GM12801 (cell line): ENCODE measurements at regions not wholly inside any gene's neighbourhood (a gene's known extent, or its start where the extent isn't known, plus 50 kb on each side); places are given as distances from the start of the nearest gene placed in this dataset.

Experiments
- TF ChIP-seq, protein P1 (sequence below): IDR thresholded peaks from one replicate; pipeline ENCODE4 v1.5.1; 2011; ENCODE audit warnings: control low read depth; ENCODE audit not compliant: insufficient read length; ENCODE audit errors: extremely low read depth

DNA sequence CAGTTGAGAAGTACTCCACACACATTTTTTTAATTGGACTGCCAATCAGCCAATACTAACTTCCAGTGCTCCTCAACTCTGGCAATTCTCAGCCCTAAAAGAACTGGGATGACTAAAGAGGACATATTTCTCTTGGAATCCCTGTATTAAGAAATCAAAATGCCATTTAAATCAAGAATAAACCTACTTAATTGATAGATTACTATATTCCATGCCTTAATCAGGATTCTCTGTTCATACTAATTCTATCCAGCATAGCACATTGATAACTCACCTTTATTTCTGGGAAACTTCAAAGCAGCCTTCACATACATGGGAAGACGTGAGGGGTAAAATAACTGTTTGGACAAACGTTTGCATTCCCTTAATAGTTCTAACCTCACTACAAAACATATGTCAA is 93.0 kb upstream of the DKK2 start:
- TF ChIP-seq, protein P1, sequence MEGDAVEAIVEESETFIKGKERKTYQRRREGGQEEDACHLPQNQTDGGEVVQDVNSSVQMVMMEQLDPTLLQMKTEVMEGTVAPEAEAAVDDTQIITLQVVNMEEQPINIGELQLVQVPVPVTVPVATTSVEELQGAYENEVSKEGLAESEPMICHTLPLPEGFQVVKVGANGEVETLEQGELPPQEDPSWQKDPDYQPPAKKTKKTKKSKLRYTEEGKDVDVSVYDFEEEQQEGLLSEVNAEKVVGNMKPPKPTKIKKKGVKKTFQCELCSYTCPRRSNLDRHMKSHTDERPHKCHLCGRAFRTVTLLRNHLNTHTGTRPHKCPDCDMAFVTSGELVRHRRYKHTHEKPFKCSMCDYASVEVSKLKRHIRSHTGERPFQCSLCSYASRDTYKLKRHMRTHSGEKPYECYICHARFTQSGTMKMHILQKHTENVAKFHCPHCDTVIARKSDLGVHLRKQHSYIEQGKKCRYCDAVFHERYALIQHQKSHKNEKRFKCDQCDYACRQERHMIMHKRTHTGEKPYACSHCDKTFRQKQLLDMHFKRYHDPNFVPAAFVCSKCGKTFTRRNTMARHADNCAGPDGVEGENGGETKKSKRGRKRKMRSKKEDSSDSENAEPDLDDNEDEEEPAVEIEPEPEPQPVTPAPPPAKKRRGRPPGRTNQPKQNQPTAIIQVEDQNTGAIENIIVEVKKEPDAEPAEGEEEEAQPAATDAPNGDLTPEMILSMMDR, result no peak

DNA sequence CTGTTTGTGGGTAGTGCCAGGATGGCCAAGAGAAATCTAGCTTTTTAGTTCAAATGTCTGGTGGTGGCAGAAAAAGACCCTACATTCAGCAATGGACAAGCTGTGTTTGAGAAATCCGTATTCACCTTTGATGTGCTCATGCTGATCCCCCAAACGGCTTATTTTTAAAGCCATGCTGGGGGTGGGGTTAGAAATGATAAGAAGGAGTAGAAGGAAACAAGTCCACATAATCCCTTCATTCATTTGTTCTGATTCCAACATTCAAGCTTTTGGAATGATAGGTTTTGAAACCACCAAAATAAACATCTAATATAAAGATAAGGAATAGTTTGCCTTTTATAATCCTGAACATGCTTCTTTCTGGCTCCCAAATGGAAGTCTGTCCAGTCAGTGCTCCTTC is 92.0 kb upstream of the DKK2 start:
- TF ChIP-seq, protein P1, result no peak

DNA sequence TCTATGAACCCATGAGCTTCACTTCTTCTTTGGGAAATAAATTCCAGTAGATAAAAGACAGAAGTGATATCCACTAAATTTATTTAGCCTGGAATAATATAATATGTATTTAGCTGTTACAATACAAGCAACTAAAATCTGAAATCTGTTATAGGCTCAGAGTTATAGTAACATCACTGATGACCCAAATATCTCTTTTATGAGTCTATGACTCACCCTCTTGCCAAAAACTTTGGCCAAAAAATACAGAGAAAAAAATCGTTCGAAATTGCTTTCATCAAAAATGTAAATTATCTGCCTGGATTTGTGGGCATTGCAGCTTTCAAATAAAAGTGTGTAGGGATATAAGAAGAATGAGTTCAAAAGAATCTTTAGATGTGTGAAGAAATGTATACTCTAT is 89.4 kb upstream of the DKK2 start:
- TF ChIP-seq, protein P1, result no peak

DNA sequence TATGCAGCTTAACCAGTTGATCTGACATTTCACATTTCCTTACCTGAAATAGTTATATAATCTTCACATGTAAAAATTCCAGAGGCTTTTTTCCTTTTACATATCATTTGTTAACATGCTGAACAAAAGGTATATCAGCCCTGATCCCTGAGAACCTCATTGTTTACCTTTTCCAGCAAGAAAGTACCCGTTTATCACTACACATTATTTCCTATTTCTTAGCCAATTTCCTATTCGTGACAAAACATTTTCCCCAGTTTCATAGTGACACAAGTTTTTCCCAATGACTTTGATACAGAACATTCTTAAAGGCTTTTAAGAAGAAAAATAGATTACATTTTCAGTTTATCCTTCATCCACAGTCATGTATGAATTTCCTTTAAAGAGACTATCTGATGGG is 86.6 kb upstream of the DKK2 start:
- TF ChIP-seq, protein P1, result no peak

DNA sequence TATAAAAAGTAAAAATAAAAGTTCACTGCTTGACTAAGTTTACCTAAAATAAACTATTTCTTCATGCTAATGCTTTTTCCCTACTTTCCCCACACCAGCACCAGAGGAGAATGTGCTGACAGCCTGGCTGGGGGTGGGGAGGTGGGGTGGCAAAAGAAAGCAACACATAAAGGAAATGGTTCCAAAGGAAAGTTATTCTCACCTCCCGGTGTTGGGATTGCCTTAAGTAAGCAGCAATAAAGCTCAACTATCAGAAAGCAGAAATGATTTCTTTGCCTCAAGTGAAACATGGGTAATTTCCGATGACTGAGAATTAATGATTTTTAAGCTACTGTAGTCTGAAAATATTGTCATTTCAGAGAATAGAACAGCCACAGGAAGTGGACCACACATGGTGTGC is 84.5 kb upstream of the DKK2 start:
- TF ChIP-seq, protein P1, result no peak

DNA sequence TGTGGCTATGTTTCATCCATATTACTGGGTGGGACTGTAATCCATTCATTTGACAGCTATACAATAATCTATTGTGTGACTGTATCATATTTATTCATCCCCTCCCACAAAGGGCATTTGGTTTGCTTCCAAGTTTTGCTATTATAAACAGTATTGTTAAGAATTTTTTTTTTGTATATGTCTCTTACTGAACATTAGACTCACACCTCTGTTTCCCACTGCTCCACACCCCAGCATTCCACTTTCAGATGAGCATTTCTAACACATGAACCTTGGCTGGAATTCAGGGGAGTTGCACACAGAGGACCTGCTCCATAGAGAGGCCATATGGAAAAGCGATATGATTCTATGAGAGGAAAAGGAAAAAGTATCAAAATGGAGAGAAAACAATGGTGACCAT is 81.6 kb upstream of the DKK2 start:
- TF ChIP-seq, protein P1, result no peak

DNA sequence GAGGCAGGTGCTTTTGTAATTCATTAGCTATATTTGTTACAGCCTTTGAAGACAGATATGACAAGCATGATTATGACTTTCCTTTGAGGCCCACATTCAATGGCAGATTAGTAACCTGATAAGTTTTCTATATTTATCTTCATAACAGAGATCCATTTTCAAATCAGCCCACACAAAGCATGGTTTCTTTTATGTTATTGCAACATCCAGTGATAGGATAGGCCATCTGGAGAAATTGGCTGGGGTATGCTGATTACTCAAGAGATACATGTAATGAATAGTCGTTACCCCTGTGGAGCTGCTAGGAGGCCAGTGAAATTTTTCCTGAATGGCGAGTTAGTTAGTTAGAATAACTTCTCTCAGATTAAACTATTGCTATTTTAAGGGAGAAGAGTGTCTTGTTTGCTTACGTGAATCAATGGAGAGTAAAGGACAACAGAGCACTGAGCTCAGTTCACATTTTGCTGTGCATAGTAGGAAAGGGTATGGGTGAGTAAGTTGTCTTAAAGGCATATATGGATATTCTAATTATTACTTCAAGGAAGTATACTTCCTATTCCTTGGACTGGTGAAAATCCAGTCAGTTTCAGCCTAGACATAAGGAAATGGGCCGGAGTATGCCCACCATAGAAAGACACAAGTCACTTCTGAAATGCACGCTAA is 79.2 kb upstream of the DKK2 start:
- TF ChIP-seq, protein P1, result no peak

DNA sequence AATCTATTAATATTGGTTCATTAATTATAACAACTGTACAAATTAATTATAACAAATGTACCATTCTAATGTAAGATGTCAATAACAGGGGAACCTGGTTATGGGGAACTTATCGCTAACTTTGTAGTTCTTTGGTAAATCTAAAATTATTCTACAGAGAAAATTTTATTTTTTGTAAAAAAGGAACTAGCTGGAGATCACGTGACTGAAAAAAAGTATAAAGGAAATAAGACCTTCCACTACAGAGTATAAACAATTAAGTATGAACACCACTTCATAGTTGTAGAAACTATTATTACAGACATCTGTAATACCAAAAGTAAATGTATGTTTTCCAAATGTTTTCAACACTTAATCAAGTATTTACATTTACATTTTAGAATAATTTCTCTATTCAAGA is 77.9 kb upstream of the DKK2 start:
- TF ChIP-seq, protein P1, result no peak
